ENCODE measurements at regions not wholly inside any gene's neighbourhood (a gene's known extent, or its start where the extent isn't known, plus 50 kb on each side); places are given as distances from the start of the nearest gene placed in this dataset.

GRCh38 chr4:30616942-30617646 lies 103.1 kb upstream of the PCDH7 start:
- TF ChIP-seq CTCF (IDR thresholded peaks at IDR 0.05): no peak

GRCh38 chr4:30617836-30618235 lies 102.3 kb upstream of the PCDH7 start:
- ATAC-seq: no peak

More at GRCh38 chr4:30616942-30617646, 103.1 kb upstream of the PCDH7 start:
- intact Hi-C loops (cut with DNase I): no loop called here
- H3K4me1 ChIP-seq: no peaks in the 10 kb centered on the region
- DNase-seq (no peak), ATAC-seq (no peak)
- H3K36me3 ChIP-seq: no peaks in the 10 kb centered on the region
- no peak overlapping the region for H3K27ac ChIP-seq
- no peaks in the 10 kb centered on the region for H3K9me3 ChIP-seq
- no peaks in the 10 kb centered on the region for H3K27me3 ChIP-seq
- no peak overlapping the region for H3K4me3 ChIP-seq

GRCh38 chr4:30619679-30620078 lies 100.5 kb upstream of the PCDH7 start:
- no peaks in the 10 kb centered on the region for H3K9me3 ChIP-seq
- no peaks in the 10 kb centered on the region for H3K27me3 ChIP-seq
- no peak overlapping the region for H3K4me3 ChIP-seq
- TF ChIP-seq CTCF (IDR thresholded peaks at IDR 0.05): no peak
- H3K27ac ChIP-seq: no peak overlapping the region
- no peaks in the 10 kb centered on the region for H3K4me1 ChIP-seq
- H3K36me3 ChIP-seq: no peaks in the 10 kb centered on the region
- ATAC-seq: no peak
- DNase-seq: peak in 2 of 4 donors; percentile 25 to 32
- intact Hi-C loops (cut with DNase I): no loop called here

More at GRCh38 chr4:30617836-30618235, 102.3 kb upstream of the PCDH7 start:
- H3K27ac ChIP-seq: no peak overlapping the region
- H3K9me3 ChIP-seq: no peaks in the 10 kb centered on the region
- no peak overlapping the region for H3K4me3 ChIP-seq
- H3K4me1 ChIP-seq: no peaks in the 10 kb centered on the region
- no peaks in the 10 kb centered on the region for H3K27me3 ChIP-seq
- intact Hi-C loops (cut with DNase I): no loop called here
- H3K36me3 ChIP-seq: no peaks in the 10 kb centered on the region
- no peak for DNase-seq
- no peak for TF ChIP-seq CTCF (IDR thresholded peaks at IDR 0.05)

- Histone ChIP-seq H3K27me3 (no peaks in the 10 kb centered on the region), H3K36me3 (no peaks in the 10 kb centered on the region), H3K27ac (no peak overlapping the region), H3K9me3 (no peaks in the 10 kb centered on the region), H3K4me3 (no peak overlapping the region), H3K4me1 (no peaks in the 10 kb centered on the region)
- DNase-seq (no peak), ATAC-seq (no peak)
- TF ChIP-seq CTCF (IDR thresholded peaks at IDR 0.05): no peak
- intact Hi-C loops (cut with DNase I): no loop called here
Measured at GRCh38 chr4:30620711-30621110, 99.5 kb upstream of the PCDH7 start.

- Histone ChIP-seq H3K4me1 (no peaks in the 10 kb centered on the region), H3K4me3 (no peak overlapping the region), H3K27ac (no peak overlapping the region), H3K36me3 (no peaks in the 10 kb centered on the region), H3K27me3 (no peaks in the 10 kb centered on the region), H3K9me3 (peaks cover 0 to 10% of the 10 kb centered on the region in 2 donors)
- DNase-seq (no peak), ATAC-seq (no peak)
- no peak for TF ChIP-seq CTCF (IDR thresholded peaks at IDR 0.05)
- intact Hi-C loops (cut with DNase I): no loop called here
Measured at GRCh38 chr4:30630431-30630830, 89.7 kb upstream of the PCDH7 start.
